GM18909 (cell line): ENCODE measurements at regions not wholly inside any gene's neighbourhood (a gene's known extent, or its start where the extent isn't known, plus 50 kb on each side); places are given as distances from the start of the nearest gene placed in this dataset.
"Not testable (repeated sequence)": the region's sequence is repeated elsewhere in the genome, so short reads cannot be mapped to it uniquely, and the experiment has no call there.

Source experiments
- ATAC-seq: cut with Tn5 transposase; IDR thresholded peaks from one replicate; pipeline ENCODE4 v1.9.1; 2021; ENCODE audit warnings: mild to moderate bottlenecking; ENCODE audit not compliant: unreplicated experiment, poor library complexity

DNA sequence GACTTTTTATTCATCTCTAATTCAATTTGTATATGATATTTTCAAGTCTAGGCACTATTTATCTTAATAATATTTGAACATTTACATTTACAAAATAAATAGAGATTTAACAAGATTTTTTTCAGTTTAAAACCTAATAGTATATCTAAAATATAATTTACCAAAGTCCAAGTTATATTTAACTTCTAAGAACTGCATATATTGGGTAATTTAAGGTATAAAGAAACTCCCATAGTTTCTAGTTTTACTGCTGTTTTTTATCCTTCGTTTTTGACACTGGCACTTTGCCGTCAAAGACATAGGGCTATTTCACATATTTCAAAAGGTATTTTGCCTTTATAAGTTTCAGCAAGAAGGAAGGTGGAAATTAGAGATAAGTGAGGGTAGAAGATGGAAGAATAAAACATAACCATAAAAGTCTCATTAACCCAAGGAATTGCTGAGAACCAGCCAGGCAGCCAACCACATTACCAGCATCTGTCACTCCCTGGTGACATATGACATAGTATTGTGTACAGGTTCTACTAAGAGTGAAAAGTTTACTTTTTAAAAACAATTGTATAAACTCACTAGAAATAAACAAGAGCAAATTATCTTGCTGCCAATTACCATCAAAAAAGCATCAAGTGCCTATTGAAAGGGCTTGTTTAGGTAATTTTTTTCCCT is 251.5 kb downstream of the NSUN3 start:
- no peak for ATAC-seq

DNA sequence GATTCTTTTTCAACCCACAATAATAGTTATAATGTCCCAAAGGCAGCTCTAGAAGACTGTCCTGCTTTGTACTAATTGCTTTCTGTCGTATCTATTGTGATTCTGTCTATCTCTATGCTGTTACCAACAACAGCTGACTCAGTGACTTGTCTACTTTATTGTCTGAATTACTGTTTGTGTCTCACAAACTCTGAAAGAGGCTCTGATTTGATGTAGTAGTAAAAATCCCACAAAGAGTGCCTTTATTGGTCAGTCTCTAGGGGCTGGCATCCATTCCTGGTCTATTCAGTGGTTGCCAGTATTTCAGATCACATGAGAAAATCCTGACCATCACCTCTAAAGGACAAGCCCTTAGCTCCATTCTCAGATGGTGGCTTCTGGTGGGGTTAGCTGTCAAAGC is 254.2 kb downstream of the NSUN3 start:
- no peak for ATAC-seq

DNA sequence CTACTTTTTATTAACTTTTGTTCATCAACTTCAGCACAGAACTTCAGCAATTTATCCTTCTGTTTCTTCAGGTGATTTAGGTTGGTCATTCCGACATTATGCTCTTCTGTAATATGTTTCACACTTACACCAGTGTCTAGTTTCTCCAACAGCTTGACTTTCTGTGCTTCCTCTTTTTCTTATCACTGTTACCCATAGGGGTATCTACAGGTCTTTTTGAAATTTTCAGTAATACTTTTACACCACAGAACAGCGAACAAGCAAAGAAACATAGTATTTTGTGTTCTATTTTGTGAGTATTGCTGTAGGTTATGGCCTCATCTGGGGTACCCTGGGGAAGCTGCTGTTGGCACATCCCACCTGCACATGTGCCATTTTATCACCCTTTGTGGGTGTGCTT is 260.7 kb downstream of the NSUN3 start:
- no peak for ATAC-seq

DNA sequence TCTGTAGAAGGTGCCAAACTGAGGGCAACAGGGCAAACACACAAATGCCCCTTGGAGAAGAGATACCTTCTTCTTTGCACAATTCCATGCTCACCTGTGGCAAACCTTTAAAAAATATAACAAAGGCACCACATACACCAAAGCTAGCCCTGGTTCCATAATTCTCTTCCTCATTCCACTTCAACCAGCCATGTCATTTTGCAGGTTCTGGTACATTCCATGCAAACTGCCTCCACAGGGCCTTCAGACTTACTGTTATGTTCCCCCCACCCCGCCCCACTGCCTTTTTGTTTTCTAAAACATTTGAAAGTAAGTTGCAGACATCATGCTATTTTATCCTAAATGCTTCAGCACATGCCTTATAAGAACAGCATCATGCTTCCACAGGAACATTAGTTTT is 269.0 kb downstream of the NSUN3 start:
- ATAC-seq, result no peak

DNA sequence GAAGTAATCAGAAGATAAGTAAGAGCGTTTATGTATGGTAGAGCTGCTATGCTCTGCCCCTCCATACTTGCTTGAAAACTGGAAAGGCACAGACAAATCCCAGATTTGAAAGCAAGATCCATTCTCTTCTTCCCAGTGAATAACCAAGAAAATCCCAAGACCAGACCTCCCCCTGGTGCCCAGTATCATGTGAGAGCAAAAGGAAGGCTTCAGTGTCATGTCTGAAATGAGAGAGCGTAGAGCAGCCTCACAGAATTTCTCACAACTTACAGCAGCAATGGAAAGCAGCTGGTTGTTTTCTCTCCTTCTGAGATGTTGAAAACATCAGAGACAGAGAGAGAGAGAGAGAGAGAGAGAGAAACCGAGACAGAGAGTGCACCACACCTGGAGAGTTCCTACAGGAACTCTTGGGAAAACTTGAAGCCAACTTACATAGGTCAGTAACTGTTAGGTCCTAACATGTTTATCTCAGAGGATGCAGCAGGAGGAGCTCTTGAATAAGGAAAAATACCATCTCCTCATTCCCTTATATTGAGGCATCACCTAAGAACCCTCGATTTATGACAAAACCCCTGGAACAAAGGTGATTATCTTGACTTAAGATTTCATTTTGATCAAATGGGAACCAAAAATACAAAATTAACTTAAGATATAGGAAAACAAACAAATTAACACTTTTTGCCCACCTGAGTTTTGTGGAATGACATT is 273.3 kb downstream of the NSUN3 start:
- ATAC-seq, result no peak

DNA sequence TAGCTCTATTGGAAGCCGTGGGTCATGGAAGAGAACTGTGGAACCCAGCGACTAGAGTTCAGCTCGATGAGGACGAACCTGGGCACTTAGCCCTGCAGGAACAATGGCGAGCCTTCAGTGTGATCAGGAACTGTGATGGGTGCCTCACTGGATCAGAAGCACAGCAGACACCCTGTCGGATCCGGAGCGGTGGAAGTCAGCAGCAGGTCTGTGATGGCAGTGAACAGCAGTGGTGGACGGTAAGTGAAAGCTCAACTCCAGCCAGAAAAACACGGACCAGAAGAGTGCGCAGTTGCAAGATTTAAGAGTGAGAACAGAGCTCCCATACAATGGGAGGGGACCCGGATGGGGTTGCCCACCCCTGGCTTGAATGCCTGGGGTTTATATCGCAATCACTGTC is 282.2 kb downstream of the NSUN3 start:
- ATAC-seq, result no peak

DNA sequence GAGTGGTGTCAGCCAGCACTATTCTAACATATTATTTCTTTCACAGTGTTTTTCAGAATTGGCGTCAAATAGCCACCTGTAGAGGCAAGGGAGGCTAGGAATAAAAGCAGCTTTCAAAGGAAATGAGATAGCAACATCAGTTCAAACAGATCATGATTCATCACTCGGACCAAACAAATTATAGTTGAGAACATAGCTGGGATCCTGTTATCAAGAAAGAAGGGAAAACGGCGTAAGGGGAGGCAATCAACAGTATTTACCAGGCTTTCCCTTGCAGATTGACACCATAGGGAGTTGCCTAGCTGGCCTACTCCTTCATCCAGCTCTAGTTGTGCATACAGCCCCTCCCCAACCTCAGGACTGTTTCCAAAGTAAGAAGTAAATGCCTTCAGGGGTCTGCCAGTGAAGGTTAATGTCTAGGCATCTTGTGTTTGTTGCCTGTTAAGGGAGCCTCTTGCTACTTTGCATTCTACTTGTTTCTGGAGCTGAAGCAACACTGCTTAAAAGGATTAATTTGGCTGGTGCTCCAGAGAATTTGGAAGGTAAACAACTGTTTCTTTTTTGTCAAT is 286.5 kb downstream of the NSUN3 start:
- no peak for ATAC-seq

DNA sequence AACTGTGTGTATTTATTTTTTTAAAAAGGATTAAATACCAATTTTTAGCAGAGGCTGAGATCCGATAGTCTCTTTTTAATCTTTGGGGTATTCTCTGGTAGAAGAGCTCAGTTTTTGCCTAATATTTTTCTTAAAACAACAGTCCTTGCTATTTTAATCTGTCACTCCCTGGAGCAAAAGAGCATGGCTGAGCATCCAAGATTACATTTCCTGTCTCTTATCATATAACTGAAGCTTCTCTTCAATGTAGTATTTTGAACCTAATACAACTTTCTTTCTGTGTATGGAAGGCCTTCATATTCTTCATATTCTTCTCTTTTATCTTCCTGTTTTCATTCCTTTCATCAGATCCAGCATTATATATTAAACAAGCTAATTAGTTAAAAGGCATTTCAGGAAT is 293.7 kb downstream of the NSUN3 start:
- no peak for ATAC-seq

DNA sequence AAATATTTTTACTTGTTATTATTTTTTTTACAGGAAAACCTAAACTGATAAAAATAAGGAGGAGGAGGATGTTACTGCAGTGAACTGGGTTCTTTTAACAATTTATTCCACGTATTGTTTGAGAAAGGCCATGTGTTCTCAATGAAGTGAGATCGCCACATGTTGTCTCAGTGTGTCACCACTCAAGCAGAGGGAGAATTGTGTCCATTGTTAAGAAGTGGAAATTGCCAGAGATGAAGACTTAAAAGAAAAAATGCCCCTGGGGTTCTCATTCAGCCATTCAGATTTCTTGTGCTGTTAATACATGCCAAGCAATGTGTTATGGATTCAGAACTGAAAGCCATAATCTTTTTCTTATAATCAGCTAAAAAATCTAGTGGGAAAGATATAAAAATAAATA is 297.1 kb downstream of the NSUN3 start:
- no peak for ATAC-seq

DNA sequence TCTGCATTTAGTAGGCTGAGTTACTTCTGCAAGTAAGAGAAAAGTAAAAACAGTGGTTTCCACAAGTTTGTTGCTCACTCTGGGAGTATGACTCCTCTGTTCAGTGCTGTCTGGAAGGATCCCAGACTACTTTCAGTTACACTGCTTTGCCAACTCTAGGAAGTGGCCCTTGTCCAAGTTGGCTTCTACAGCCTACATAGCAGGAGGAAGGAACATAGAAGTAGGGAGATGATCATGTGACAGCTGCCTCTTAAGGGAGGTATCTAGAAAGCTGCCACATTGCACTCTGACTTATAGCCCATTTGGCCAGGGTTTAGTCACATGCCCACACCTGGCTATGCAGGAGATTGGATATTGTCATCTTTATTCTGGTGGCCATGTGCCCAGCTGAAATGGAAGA is 298.1 kb downstream of the NSUN3 start:
- ATAC-seq, result no peak

DNA sequence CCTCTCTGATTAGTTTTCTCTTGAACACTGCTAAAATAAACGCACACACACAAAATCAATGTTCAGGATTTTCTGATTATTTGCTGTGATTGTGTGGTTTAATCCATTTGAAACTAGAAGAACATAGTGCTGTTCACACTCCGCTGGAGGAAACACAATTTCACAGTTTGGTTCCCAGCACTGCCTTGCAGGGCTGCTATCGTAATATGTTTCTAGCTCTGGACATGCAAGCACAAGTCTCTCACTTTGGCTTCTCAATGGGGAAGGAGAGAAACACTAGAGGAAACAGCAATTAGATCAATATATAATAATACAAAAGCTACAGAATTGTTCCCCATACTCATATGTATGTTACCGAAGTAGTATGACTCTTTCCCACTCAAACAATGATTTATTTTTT is 299.5 kb downstream of the NSUN3 start:
- no peak for ATAC-seq

DNA sequence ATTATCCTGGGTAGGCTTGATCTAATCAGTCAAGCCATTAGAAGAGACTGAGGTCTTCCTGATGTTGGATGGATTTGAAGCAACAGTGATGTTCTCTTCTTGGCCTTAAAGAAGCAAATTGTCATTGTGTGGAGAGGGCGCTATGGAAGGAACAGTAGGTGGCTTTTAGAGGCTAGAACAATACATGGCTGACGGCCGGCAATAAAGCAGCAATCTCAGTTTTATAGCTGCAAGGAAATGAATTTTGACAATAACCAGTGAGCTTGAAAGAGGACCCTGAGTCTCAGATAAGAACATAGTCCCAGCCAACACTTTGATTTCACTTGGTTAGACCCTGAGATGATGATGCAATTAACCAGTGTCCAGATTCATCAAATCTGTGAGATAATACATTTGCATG is 302.1 kb downstream of the NSUN3 start:
- ATAC-seq, result no peak

DNA sequence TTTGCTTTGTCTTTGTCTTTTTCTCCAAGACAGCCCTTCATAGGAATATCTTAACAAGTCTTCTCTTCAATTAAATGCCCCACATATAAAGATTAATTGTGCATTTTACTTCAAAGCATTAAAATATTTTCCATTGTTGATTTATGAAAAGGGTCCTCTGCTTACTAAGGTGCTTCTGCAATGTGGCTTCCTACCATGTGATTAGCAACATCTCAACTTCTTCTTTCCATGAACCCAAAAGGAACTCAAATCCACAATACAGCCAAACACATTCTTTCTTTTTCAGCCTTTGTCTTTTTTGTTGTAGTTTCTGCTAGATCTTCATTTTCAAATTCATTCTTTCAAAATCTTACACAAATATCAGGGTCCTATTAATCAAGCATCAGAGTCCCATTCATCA is 309.2 kb downstream of the NSUN3 start:
- no peak for ATAC-seq

DNA sequence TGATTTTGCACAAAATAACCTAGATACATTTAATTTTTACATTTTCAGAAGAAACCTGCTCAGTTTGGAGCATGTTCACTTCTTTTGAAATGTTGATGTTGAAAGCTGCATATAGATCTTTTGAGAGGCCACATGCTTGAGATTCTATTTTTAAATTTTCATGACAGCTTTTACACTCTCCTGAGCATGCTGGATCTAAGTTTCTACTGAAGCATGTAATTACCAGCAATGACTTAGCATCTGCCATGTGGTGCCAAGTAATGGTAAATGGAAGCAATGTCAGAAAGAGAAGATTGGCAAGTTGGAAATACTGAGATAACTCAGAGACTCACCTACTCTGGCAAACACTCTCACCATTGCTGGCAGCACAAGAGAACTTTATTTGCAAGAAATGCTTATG is 310.6 kb downstream of the NSUN3 start:
- ATAC-seq, result no peak

DNA sequence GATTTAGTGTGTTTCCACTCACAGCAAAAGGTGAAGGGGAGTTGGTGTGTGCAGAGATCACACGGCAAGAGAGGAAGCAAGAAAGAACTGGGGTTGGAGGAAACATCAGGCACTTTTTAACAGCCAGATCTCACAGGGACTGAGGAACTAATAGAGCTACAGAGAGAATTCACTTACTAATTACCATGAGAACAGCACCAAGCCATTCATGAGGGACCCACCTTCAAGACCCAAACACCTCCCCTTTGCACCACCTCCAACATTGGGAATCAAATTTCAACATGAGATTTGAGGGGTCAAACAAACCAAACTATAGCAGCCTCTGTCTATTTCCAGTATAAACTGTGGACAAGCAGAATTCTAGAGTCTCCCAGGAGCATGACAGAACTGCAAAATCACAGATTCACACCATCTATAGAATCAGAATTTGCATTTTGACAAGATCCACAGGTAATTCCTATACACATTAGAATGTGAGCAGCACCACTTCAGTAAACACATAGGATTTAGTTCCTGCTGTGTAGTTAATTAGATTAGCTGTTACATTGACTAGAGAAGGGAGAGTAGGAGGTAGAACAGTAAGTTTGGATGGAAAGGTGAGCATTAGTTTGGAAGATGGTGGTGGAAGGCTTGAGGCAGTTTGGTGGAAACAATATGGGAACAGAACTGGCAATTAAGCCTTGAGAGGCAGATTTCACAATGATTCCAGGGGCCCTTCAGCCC is 311.7 kb downstream of the NSUN3 start:
- no peak for ATAC-seq

DNA sequence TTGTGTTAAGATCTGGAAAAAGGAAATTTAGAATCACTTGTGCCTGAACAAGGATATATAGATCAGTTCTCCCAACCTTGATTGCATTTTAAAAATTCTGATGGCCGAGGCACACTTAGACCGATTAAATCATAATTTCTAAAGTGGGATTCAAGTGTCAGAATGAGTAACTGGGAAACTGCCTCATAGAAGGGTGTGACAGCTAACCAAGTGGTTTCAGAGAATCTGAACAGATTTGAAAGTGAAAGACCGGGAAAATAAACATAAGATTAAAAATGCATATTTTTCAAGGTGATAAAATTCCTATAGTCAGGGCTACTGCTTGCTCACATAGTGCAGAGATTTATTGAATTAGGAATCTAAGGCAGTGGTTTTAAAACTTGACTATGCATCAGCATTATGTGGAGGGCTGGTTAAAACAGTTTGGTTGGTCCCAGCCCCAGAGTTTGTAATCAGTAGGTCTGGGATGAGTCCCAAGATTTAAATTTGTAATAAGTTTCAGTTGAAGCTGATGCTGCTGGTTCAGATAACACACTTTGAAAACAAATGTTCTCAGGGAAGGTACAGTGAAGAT is 314.3 kb downstream of the NSUN3 start:
- ATAC-seq, result not testable (repeated sequence)

DNA sequence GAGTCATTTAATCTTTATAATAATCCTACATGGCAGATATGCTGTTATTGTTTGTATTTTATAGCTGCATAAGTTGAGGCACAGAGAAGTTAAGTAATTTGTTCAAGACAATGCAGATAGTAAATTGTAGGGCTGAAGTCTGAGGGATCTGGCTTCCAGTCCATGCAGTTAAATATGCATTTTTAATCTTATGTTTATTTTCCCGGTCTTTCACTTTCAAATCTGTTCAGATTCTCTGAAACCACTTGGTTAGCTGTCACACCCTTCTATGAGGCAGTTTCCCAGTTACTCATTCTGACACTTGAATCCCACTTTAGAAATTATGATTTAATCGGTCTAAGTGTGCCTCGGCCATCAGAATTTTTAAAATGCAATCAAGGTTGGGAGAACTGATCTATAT is 315.0 kb downstream of the NSUN3 start:
- not testable (repeated sequence) for ATAC-seq

DNA sequence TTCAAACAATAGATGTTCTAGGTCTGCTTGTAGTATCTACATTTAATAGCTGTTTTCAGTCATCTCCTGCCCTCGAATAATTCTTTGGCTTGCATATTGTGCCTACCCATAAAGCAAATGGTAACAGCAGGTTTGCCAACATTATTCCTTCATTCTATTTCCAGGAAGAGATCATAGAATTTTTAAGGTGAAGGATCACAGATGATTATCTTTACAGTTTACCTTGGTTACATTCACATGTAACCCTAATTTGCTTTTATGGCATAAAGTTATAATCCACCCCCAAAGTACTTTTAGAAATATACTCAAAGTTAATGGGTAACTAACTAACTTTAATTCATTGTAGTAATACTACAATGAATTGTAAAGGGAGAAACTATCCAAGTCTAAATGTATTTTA is 315.5 kb downstream of the NSUN3 start:
- no peak for ATAC-seq

DNA sequence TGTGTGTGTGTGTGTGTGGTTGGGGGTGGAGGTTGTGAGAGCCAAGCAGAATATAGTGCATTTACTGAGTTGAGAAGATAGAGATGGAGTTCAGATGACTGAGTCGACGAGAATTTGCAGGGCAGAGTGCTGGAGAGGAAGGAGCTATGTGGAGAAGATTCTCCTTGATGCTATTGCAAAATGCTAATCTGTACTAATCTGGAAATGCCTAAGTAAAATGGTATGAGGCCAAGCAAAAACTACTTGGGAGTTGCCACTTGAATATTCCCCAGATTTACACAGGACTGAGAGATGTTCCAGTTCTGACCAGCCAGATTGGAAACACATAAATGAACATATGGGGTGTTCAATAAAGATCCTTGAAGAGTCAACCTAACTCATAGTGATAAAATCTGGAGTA is 316.4 kb downstream of the NSUN3 start:
- ATAC-seq, result no peak

DNA sequence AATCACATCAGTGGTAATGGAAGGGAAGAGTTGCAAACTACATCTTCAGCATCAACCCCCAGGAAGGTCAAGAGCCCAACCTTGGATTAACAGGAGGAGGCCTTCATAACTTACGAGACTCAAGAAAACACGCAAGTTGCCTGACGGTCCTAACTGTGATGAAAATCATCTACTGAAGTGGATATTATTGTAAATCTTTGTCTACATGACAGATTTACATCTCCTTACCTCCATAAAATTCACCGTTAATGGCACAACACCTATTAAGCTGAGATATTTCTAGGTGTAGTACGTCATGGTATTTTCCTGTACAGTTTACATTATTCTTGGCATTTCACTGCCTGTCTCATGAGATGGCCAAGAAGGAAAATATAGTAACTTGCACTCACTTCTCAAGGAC is 332.0 kb downstream of the NSUN3 start:
- no peak for ATAC-seq

DNA sequence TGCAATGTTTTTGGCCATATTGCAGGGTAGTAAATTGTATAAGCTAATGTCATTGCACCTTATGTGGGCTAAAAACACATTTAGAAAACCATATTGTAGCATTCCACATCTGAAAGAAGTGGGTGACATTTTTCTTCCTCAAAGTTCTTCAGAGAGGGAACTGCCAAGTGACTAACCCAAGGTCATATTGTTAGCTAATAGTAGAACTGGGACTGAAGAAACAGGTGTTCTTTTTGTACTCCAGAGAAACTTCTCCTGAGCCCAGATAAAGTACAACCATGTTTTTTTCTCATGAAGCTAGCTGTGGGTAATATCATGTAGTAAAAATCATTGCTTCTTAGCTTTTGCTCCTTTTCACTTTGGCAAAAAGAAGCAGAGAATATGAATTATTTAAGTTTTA is 333.0 kb downstream of the NSUN3 start:
- no peak for ATAC-seq
